ENCODE measurements at regions not wholly inside any gene's neighbourhood (a gene's known extent, or its start where the extent isn't known, plus 50 kb on each side); places are given as distances from the start of the nearest gene placed in this dataset.

DNA sequence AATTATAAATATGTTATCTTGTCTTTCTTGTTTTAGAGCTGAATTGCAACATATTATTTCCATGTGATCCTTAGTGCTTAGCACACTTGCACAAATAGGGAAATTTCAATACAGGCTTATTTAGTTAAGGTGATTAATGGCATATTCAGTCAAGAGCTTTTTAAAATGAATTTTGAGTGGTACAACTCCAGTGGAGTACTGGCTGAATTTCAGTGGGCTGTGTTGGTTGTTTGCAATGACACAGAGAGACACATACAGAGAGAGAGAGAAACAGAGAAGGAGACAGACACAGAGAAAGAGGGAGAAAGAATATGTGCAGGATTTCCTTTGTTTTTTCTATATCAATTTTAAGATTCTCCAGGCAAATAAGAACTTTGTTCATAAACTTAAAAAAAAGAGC lies 766.9 kb downstream of the DNAJB9 start:
- Histone ChIP-seq H3K27me3 (ENCODE audit: control insufficient read depth in 2 of 2, insufficient read depth in 2 of 2, low read length in 2 of 2) (no peaks in the 10 kb centered on the region), H3K4me3 (replicated peaks in 1 of 3; ENCODE audit: low read depth in 2 of 3, low read length in 3 of 3) (no peak overlapping the region)
- TF ChIP-seq, protein P1, sequence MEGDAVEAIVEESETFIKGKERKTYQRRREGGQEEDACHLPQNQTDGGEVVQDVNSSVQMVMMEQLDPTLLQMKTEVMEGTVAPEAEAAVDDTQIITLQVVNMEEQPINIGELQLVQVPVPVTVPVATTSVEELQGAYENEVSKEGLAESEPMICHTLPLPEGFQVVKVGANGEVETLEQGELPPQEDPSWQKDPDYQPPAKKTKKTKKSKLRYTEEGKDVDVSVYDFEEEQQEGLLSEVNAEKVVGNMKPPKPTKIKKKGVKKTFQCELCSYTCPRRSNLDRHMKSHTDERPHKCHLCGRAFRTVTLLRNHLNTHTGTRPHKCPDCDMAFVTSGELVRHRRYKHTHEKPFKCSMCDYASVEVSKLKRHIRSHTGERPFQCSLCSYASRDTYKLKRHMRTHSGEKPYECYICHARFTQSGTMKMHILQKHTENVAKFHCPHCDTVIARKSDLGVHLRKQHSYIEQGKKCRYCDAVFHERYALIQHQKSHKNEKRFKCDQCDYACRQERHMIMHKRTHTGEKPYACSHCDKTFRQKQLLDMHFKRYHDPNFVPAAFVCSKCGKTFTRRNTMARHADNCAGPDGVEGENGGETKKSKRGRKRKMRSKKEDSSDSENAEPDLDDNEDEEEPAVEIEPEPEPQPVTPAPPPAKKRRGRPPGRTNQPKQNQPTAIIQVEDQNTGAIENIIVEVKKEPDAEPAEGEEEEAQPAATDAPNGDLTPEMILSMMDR (IDR thresholded peaks at IDR 0.05), result no peak

DNA sequence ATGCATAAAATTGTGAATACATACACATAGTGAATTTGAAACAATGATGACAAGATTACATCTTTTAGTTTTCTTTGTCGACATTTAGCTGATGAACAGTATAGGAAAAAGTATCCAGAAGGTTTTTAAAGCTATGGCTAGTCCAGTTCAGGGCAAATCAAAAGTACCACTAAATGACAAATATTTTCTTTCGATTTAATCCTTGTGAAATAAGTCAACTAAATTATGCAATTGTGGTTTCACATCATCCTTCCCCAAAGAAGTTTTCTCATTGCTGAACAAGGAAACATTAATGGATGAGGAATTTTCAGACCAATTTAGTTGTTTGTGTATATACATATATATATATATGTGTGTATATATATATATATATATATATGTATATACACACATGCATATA lies 774.0 kb downstream of the DNAJB9 start:
- Mint-ChIP-seq H3K27me3 (ENCODE audit: low read depth in 3 of 3) (no peaks in the 10 kb centered on the region), H3K27ac (no peak overlapping the region), H3K4me3 (no peak overlapping the region), H3K4me1 (no peaks in the 10 kb centered on the region), H3K9me3 (no peaks in the 10 kb centered on the region), H3K36me3 (no peaks in the 10 kb centered on the region)
- whole genome bisulfite sequencing (ENCODE audit: insufficient coverage), result no CpG with 5 or more reads among the region's 2 CpGs
- Histone ChIP-seq H3K9me3 (replicated peaks in 1 of 2; ENCODE audit: control insufficient read depth in 1 of 2, insufficient read depth in 1 of 2, low read length in 2 of 2) (no peaks in the 10 kb centered on the region), H3K4me3 (replicated peaks in 1 of 3; ENCODE audit: low read depth in 2 of 3, low read length in 3 of 3) (no peak overlapping the region), H3K27me3 (ENCODE audit: control insufficient read depth in 2 of 2, insufficient read depth in 2 of 2, low read length in 2 of 2) (no peaks in the 10 kb centered on the region), H3K27ac (ENCODE audit: low read depth in 1 of 2, low read length in 2 of 2) (no peak overlapping the region), H3K36me3 (replicated peaks in 1 of 2; ENCODE audit: control insufficient read depth in 1 of 2, insufficient read depth in 2 of 2, low read length in 2 of 2) (no peaks in the 10 kb centered on the region), H4K20me1 (ENCODE audit: insufficient read depth, low read length) (no peaks in the 10 kb centered on the region), H3K9ac (ENCODE audit: insufficient read depth, low read length, poor library complexity, severe bottlenecking) (no peak overlapping the region), H3K79me2 (ENCODE audit: insufficient read depth, low read length) (no peaks in the 10 kb centered on the region), H3K4me1 (ENCODE audit: control insufficient read depth in 1 of 2, insufficient read depth in 2 of 2, low read length in 2 of 2) (no peaks in the 10 kb centered on the region), H2AFZ (ENCODE audit: insufficient read depth, low read depth, low read length, poor library complexity, severe bottlenecking) (no peak overlapping the region), H3K4me2 (replicated peaks; ENCODE audit: extremely low read depth, low read length, poor library complexity, severe bottlenecking) (no peak overlapping the region)
- DNase-seq, result no peak
- intact Hi-C loops (cut with micrococcal nuclease), result no loop called here
- TF ChIP-seq, protein P1 (IDR thresholded peaks at IDR 0.05), result no peak

More for the DNA sequence above, 766.9 kb downstream of the DNAJB9 start:
- H3K4me1 Mint-ChIP-seq, result no peaks in the 10 kb centered on the region
- no peaks in the 10 kb centered on the region for H3K36me3 ChIP-seq (replicated peaks in 1 of 2; ENCODE audit: control insufficient read depth in 1 of 2, insufficient read depth in 2 of 2, low read length in 2 of 2)
- no peaks in the 10 kb centered on the region for H3K79me2 ChIP-seq (ENCODE audit: insufficient read depth, low read length)
- intact Hi-C loops (cut with micrococcal nuclease), result no loop called here
- H3K4me3 Mint-ChIP-seq, result no peak overlapping the region
- no peak overlapping the region for H3K4me2 ChIP-seq (replicated peaks; ENCODE audit: extremely low read depth, low read length, poor library complexity, severe bottlenecking)
- no peak overlapping the region for H3K27ac Mint-ChIP-seq
- no peaks in the 10 kb centered on the region for H3K36me3 Mint-ChIP-seq
- H3K9me3 Mint-ChIP-seq, result peaks cover 0 to 6% (median 0%) of the 10 kb centered on the region in 7 donors
- H2AFZ ChIP-seq (ENCODE audit: insufficient read depth, low read depth, low read length, poor library complexity, severe bottlenecking), result no peak overlapping the region
- no peak overlapping the region for H3K27ac ChIP-seq (ENCODE audit: low read depth in 1 of 2, low read length in 2 of 2)
- H4K20me1 ChIP-seq (ENCODE audit: insufficient read depth, low read length), result no peaks in the 10 kb centered on the region
- DNase-seq, result no peak
- no peaks in the 10 kb centered on the region for H3K4me1 ChIP-seq (ENCODE audit: control insufficient read depth in 1 of 2, insufficient read depth in 2 of 2, low read length in 2 of 2)
- H3K9me3 ChIP-seq (replicated peaks in 1 of 2; ENCODE audit: control insufficient read depth in 1 of 2, insufficient read depth in 1 of 2, low read length in 2 of 2), result no peaks in the 10 kb centered on the region
- H3K9ac ChIP-seq (ENCODE audit: insufficient read depth, low read length, poor library complexity, severe bottlenecking), result no peak overlapping the region
- H3K27me3 Mint-ChIP-seq (ENCODE audit: low read depth in 3 of 3), result no peaks in the 10 kb centered on the region
